GM21737 (cell line): ENCODE measurements at regions not wholly inside any gene's neighbourhood (a gene's known extent, or its start where the extent isn't known, plus 50 kb on each side); places are given as distances from the start of the nearest gene placed in this dataset.

Source experiments
- ATAC-seq: cut with Tn5 transposase; IDR thresholded peaks from one replicate; pipeline ENCODE4 v1.9.1; 2021; ENCODE audit warnings: mild to moderate bottlenecking, moderate library complexity; ENCODE audit not compliant: unreplicated experiment

DNA sequence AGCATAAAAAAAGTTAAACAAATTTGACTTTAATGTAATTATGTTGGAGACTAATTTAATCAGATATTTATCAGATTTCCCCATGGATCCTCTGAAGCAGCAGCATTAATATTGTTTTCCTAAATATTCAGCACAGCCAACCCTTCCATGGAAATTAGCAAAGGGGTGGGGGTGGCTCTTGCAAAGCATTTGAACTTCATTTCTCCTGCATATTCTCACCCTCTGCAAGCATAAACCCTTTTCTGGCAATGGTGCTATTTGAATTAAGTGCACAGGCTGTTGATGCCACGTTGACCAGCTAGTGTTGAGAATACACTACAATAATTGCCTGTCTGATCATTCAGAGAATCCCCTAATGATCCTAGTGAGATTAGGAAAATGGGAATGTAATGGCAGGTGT is 488.1 kb upstream of the KLF12 start:
- ATAC-seq = no peak

- no peak for ATAC-seq
These were observed 486.5 kb upstream of the KLF12 start for GRCh38 chr13:74620711-74621110.

GRCh38 chr13:74620308-74620707 is 486.1 kb upstream of the KLF12 start:
- no peak for ATAC-seq

GRCh38 chr13:74597526-74597925 is 463.3 kb upstream of the KLF12 start:
- ATAC-seq = no peak

- ATAC-seq = no peak
These were observed 462.5 kb upstream of the KLF12 start for GRCh38 chr13:74596691-74597090.

- no peak for ATAC-seq
These were observed 459.5 kb upstream of the KLF12 start for GRCh38 chr13:74593688-74594087.

GRCh38 chr13:74586847-74587246 is 452.6 kb upstream of the KLF12 start:
- ATAC-seq = no peak

DNA sequence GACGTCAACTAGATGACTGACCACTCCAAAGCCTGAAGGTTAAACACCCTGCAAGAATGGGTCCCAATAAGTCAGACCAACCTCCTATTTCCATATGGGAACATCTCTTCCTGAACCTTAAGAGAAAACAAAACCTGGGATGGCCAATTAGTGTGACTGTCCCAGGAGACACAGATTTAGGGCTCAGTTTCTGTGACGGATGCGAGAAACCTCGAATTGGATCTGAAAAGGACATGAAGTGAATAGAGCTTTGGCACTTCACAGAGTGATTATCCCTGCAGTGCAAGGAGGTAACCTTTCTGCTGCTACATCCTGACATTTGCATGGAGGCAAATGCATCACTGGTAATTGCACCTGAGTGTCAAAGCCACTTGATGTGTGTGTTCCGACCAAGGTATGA is 442.2 kb upstream of the KLF12 start:
- no peak for ATAC-seq

DNA sequence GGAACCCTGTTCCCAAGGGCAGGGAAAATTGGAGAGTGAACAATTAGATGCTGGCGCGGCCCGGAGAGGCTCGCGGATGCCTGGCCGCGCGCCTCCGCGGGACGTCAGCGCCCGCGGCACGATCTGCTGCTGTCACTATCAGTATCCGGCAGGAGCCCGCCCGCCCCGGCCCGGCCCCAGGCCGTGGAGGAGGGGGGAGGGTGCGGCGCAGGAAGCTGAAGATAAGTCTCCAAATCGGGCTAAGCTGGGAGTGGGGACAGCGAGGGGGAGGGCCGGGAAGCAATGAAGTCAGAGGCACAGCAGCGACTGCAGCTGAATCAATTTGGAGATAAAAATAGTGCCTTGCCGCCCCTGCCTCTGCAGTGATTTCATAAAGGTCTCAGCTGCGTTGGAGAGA is 441.5 kb upstream of the KLF12 start:
- ATAC-seq = peak; percentile 80

DNA sequence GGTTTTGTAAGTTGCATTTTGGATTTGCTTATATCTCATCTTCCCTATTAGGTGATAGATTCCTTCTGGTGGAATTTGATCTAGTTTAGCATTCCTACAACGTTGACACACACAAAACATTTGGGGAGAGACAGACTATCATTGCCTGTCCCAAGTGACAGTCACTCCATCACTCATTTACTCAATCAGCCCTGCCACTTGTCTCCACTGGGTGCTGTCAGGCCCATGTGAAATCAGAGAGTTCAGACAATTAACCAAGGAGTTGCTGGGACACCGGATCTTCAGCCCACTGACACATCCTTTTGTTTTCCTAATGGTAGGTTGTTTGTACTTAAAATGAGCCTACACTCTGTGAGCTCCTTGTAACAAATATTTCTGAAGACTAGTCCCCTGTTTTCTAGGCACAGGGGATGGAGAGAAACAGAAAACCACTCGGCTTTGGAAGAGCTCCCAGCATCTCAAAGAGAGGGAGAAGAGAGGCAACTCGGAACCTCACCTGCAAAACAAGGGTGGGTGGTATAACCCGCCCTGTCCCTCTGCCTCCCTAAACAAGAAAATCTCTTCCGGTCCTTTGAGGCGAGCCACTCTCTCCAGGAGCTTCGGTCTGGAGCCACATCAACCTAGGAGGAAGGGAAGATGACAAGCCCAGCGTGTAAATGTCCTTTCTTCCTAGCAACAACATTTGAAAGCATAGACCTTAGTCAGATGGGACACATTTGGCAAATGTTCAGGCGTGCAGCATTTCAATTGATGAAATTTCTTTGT is 440.9 kb upstream of the KLF12 start:
- no peak for ATAC-seq

- no peak for ATAC-seq
These were observed 439.4 kb upstream of the KLF12 start for GRCh38 chr13:74573654-74574053.

DNA sequence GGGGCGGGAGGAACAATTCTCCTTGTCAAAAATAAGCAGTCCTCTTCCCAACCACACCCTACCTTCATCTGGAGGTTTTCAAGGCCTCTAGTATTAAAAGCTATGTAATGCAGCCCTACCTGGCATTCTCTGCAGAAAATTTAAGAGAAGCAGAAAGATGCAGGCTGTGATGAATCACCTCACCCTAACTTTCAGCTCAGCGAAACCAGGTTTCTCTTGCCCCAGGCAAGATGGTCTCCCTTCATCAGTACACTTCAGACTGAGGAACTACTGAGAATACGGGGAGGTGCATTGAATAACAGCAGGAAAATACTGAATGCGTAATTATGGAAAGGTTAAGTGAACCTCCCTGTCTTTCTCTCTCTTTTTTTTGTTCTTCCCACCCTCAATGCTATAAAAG is 437.6 kb upstream of the KLF12 start:
- no peak for ATAC-seq

- no peak for ATAC-seq
These were observed 436.6 kb upstream of the KLF12 start for GRCh38 chr13:74570834-74571233.

- ATAC-seq = no peak
These were observed 435.8 kb upstream of the KLF12 start for GRCh38 chr13:74570046-74570445.

DNA sequence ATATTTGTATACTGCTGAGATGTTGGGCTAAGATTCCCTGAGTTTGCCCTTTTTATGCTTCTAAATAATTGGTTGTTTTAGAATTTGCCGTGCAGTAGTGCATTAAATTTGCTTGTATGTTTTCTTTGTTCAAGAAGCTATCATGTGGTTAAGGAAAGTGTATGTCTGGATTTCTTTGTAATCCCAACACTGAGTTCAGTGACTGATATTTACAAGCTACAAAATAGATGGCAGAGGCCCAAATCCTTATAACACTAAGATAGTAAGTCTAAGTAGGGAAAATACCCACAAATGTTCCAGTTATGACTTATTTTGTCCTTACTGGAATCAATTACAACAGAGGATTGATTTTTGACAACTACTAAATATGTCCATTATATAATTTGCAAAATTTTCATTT is 435.0 kb upstream of the KLF12 start:
- no peak for ATAC-seq

DNA sequence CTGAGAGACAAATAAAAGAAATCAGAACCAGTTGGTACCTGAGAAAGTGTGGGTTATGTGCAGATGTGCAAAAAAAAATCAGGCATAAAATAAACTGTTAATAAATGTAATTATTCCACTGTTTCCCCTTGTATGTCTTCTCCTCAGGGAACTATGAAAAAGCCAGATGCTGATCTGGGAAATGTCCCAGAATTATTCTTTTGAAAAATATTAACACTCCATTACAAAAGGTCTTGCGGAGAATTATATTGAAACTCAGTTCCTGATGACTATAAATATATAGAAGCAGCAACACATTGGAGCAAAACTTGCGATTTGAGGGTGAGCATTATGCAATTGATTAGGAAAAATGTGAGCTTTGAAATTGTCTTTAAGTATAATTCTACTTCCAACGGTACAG is 433.3 kb upstream of the KLF12 start:
- ATAC-seq = no peak

GRCh38 chr13:74562381-74562780 is 428.2 kb upstream of the KLF12 start:
- ATAC-seq = no peak

DNA sequence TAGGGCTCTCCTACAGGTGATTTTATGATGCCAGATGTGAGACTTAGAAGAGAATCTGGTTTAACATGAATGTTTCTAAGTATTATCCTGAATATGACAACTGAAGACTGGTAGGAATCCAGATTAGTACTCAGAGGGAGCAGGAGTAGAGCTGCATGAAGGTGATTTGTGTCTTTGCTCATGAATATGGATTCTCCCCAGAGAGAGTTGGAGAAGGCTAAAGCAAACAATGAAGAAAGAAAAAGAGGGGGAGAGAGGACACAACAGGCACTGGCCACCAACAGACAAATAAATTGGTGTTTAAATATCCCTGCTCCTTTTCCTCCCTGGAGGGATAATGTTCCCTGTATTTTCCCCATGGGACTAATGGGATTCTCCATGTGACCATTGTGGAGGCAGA is 427.0 kb upstream of the KLF12 start:
- no peak for ATAC-seq

GRCh38 chr13:74560325-74560724 is 426.1 kb upstream of the KLF12 start:
- peak; percentile 75 for ATAC-seq

- no peak for ATAC-seq
These were observed 423.7 kb upstream of the KLF12 start for GRCh38 chr13:74557870-74558269.

DNA sequence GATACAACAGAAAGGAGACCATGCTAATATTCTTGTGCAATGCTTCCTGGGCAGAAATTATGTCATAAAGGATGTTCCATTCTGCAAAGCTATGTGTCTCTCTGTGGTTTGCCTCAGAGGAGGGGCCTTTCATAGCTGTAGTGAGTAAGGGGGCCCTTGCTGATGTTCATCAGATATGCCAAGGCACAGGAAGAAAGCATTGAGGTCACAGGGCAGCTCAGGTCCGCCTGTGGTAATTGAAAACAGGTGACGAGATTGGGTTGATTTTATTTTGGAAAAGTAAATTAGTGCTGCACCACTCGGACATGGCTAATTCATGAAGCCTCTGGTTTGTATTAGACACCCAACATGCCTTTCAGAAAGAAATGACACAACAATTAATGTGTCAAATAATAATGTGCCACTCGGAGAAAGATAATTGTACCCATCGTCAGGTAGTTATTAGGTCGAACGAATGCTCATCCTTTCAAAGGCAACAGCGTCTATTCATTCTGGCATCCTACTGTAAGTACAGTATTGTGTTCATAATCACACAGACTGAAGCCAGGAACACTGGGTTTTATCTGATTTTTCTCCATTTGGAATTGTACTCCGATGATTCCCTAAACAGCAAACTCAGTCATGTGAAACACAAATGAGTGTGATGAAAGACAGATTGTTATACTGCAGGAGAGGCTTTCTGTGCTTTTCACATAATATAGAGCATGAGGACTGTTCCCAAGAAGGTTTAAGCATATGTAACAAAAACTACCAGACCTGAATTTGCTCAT is 421.6 kb upstream of the KLF12 start:
- ATAC-seq = no peak

- ATAC-seq = no peak
These were observed 421.0 kb upstream of the KLF12 start for GRCh38 chr13:74555276-74555625.
